Panc1 (cell line): ENCODE measurements at regions not wholly inside any gene's neighbourhood (a gene's known extent, or its start where the extent isn't known, plus 50 kb on each side); places are given as distances from the start of the nearest gene placed in this dataset.

Experiments used
- ATAC-seq: fragments of 200-7000 bp; cut with Tn5 transposase; 2 replicates; pipeline ENCODE4 v1.9.1; 2020; ENCODE audit warnings: mild to moderate bottlenecking, moderate library complexity
- BruUV-seq: library from RNA; stranded (reverse); fragments of 400-500 nt; replicated peaks from 2 replicates; lab custom pipeline; 2021; lab: Mats Ljungman, UMichigan
- CTCF ChIA-PET: fragments of 300-600 bp; sonication (Branson Sonifier 250); formaldehyde crosslinking; loops from one replicate; lab custom pipeline; 2022; ENCODE audit warnings: antibody characterized with exemption; lab: Charles Lee
- POLR2A ChIA-PET: fragments of 300-600 bp; sonication (Branson Sonifier 250); formaldehyde crosslinking; loops from one replicate; lab custom pipeline; 2022; ENCODE audit warnings: antibody characterized with exemption; lab: Charles Lee
- DNase-seq: peaks from one replicate; pipeline ENCODE4 v3.0.0-alpha.2; 2010; ENCODE audit warnings: low read depth, low spot score
- H3K27ac ChIP-seq: 2 replicates; pipeline ENCODE4 v1.5.1; 2011; ENCODE audit warnings: mild to moderate bottlenecking, low read length, inconsistent platforms
- H3K27me3 ChIP-seq: fragments of 200-500 bp; sonication (Bioruptor generic); 2 replicates; pipeline ENCODE4 v1.6.0; 2014; ENCODE audit warnings: low read length, inconsistent platforms; ENCODE audit not compliant: control insufficient read depth, insufficient read depth
- H3K36me3 ChIP-seq: fragments of 200-500 bp; sonication (Bioruptor generic); 2 replicates; pipeline ENCODE4 v1.5.1; 2014; ENCODE audit warnings: inconsistent platforms, mild to moderate bottlenecking, low read length, moderate library complexity; ENCODE audit not compliant: control insufficient read depth, insufficient read depth
- H3K4me1 ChIP-seq: 2 replicates; pipeline ENCODE4 v1.5.1; 2011; ENCODE audit warnings: inconsistent platforms, mild to moderate bottlenecking, low read length, moderate library complexity; ENCODE audit not compliant: control insufficient read depth, insufficient read depth
- H3K4me3 ChIP-seq, 2 experiments: 2 replicates each; pipeline ENCODE4 v1.5.1; 2011 to 2012; ENCODE audit warnings: low read depth in 2 of 2, low read length in 2 of 2, mild to moderate bottlenecking in 2 of 2, inconsistent platforms in 1 of 2, moderate library complexity in 1 of 2
- H3K9me3 ChIP-seq: fragments of 200-500 bp; sonication (Bioruptor generic); 2 replicates; pipeline ENCODE4 v1.5.1; 2014; ENCODE audit warnings: low read depth, mild to moderate bottlenecking, inconsistent platforms, low read length, moderate library complexity; ENCODE audit not compliant: control insufficient read depth, insufficient read depth
- CTCF ChIP-seq: fragments of 450-650 bp; IDR thresholded peaks from 2 replicates; pipeline ENCODE4 v1.5.1; 2017; ENCODE audit warnings: mild to moderate bottlenecking
- POLR2AphosphoS5 ChIP-seq: IDR thresholded peaks from 2 replicates; pipeline ENCODE4 v1.6.1; 2012; ENCODE audit warnings: mild to moderate bottlenecking, low read depth, low read length, moderate library complexity
- REST ChIP-seq, 2 experiments: IDR thresholded peaks; 2 replicates each; pipeline ENCODE4 v1.6.1; 2011 to 2012; ENCODE audit warnings: low read depth in 2 of 2, control low read depth in 1 of 2, low read length in 1 of 2, mild to moderate bottlenecking in 1 of 2, moderate library complexity in 1 of 2; ENCODE audit not compliant: insufficient read depth in 1 of 2
- SIN3A ChIP-seq: IDR thresholded peaks from 2 replicates; pipeline ENCODE4 v1.6.1; 2012; ENCODE audit warnings: low read depth, mild to moderate bottlenecking, low read length, moderate library complexity, borderline replicate concordance; ENCODE audit not compliant: insufficient read depth
- TCF7L2 ChIP-seq: IDR thresholded peaks from 2 replicates; pipeline ENCODE4 v1.6.1; 2011; ENCODE audit warnings: mild to moderate bottlenecking, low read depth, low read length, inconsistent platforms
- in situ Hi-C: cut with HindIII; loops from 2 replicates; pipeline ENCODE4 v1.10.0; 2016; ENCODE audit warnings: low sequenced_read_pairs, low pct_unique_long_range_greater_than_20kb
- intact Hi-C: fragments of 100-400 bp; cut with micrococcal nuclease; formaldehyde crosslinking; loops from one replicate; pipeline ENCODE4 v1.10.0; 2022; ENCODE audit not compliant: unreplicated experiment

- ATAC-seq, result no peak
- in situ Hi-C loops, result no loop called here
- intact Hi-C loops, result no loop called here
- Histone ChIP-seq H3K9me3 (no peaks in the 10 kb centered on the region), H3K27me3 (no peaks in the 10 kb centered on the region), H3K4me3 (no peak overlapping the region), H3K4me1 (no peaks in the 10 kb centered on the region; the same call in 1 of the 2 replicates), H3K36me3 (no peaks in the 10 kb centered on the region), H3K27ac (no peak overlapping the region)
- ChIA-PET POLR2A (interaction anchor here (0.6 to 0.7 kb wide), 2 partner anchors 142 to 891 kb away, joined by 5 to 7 read pairs; no protein-coding TSS in a partner anchor), CTCF (no interaction called here)
- DNase-seq, result no peak
- TF ChIP-seq REST (IDR thresholded peaks at IDR 0.05; ENCODE audit: insufficient read depth in 1 of 2, low read depth in 2 of 2, low read length in 1 of 2), result no peak
- no TSS peak for BruUV-seq
Measured at GRCh38 chr15:70556779-70557178, 206.6 kb downstream of the UACA start.

- BruUV-seq, result no TSS peak
- ChIA-PET POLR2A (interaction anchor here (0.7 kb wide), 1 partner anchor 890 kb away, joined by 7 read pairs; no protein-coding TSS in a partner anchor), CTCF (no interaction called here)
- TF ChIP-seq POLR2AphosphoS5 (no peak), TCF7L2 (no peak), CTCF (no peak), SIN3A (no peak), REST (IDR thresholded peaks at IDR 0.05; ENCODE audit: insufficient read depth in 1 of 2, low read depth in 2 of 2, low read length in 1 of 2) (no peak)
- intact Hi-C loops (no loop called here), in situ Hi-C loops (no loop called here)
- Histone ChIP-seq H3K4me3 (no peak overlapping the region), H3K27ac (no peak overlapping the region), H3K4me1 (no peaks in the 10 kb centered on the region; the same call in 1 of the 2 replicates), H3K36me3 (no peaks in the 10 kb centered on the region), H3K27me3 (no peaks in the 10 kb centered on the region), H3K9me3 (no peaks in the 10 kb centered on the region)
- DNase-seq (no peak), ATAC-seq (no peak)
Measured at GRCh38 chr15:70556151-70556741, 207.1 kb downstream of the UACA start.
